ENCODE measurements at regions not wholly inside any gene's neighbourhood (a gene's known extent, or its start where the extent isn't known, plus 50 kb on each side); places are given as distances from the start of the nearest gene placed in this dataset.

DNA sequence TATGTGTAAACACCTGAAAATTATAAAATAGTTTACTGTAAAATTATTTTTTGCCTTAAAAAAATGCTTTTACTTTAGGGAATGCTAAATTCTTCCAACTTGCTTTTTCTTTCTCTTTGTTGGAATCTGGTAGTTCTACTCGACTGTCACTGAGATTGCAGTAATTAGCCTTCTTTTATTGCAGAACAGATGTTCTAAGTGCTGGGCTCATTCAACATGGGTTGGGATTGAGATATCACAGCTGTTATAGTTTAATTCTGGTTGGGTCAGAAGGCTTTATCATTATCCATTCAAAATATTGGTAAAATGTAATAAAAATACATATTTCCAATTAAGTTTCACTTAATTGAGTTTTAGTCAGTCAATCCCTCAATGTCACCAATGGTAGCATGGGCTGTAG, 686.7 kb downstream of the CDH18 start:
- DNase-seq (ENCODE audit: low read depth, low spot score) = no peak

DNA sequence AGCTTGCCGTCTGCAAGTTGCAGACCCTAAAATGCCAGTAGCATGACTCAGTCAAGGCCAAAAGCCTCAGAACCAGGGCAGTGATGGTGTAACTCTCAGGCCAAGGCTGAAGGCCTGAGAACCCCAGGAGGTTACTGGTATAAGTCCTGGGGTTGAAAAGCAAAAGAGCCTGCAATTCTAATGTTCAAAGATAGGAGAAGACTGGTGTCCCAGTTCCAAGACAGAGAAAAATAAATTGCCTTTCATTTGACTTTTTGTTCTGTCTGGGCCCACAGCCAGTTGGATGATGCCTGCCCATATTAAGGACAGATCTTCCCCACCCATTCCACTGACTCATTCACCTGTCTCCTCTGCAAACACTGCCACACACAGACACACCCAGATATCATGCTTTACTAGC, 673.2 kb downstream of the CDH18 start:
- no peak for DNase-seq (ENCODE audit: low read depth, low spot score)

DNA sequence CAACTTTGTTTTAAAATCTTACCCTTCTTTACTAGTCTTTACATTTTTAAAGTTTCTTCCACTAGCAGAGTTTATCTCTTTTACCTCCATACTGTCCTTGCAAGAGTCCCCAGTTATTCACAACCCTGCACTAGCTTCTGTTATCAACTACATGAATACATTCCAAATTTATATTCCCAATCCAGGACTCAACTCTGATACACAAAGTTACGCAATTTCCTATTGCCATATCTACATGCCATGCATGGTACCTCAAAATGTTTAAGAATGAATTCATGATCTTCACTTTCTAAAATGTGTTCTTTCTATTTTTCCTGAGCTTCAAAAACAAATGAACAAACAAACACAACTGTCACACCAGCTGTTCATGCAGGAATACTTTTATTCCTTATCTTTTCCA, 668.7 kb downstream of the CDH18 start:
- no peak for DNase-seq (ENCODE audit: low read depth, low spot score)

DNA sequence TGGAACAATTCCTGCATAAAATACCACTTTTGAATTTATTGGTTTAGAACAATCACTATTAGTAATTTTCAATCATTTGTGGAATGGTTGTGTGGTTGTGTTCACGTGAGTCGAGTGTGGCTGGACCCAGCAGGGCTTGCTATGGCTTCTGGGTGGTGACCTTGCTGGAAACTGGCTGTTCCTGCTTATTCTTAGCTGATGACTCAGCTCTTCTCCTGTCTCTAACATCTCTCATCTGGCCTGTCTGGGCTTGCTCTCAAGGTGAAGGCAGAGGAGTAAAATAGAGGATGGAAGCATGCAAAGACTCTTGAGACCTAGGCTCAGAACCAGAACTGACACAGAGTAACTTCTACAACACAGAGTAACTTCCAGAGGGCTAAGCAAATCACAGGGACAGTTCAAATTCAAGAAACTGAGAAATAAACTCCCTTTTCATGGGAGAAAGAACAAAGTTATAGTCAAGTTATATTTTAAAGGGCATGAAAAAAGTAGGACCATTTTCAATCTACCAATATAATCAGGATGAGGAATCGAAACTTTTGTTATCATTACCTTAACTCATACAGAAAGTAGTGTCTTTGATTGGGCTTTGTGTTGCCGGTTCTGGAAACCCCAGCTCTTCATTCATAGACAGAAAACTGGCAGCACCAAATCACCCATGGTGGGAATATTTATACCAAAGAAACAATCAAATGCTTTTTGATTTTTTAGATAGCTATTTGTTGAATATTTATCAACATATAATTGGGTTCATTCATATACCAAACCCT, 665.1 kb downstream of the CDH18 start:
- no peak for DNase-seq (ENCODE audit: low read depth, low spot score)

DNA sequence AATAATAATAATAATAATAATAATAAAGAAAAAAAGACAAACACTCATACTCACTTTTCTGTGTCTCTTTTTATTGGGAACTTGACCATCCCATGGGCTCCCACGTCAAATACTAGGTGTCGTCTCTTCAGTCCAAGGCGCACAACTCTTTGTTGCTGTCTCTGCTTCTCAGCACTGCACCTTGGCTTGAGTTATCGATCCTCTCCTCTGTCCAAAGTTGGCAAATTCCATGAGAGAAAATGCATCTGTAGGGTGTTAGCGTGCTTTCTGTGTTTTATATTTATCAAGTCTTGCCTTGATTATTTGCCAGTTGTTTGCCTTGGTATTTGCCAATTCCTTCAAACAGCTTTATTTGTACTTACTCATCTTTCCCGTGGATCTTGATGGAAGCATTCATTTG, 653.7 kb downstream of the CDH18 start:
- DNase-seq (ENCODE audit: low read depth, low spot score) = no peak

DNA sequence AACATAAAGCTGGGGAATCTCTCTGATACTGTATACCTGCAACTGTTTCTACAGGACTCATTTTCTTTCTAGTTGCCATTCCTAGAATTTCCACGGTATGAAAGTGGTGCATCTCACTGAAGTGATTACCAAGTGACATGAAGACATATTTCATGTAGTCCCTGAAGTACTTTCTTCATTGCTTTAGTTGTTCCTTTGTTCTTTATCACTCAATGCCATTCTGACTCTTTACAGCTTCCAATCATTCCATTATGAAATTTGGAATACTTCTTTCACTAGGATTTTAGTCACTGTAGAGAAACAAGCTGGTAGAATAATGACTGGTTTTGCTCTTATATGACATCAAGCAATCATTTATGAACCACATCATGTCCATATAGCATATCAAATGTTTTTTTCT, 645.1 kb downstream of the CDH18 start:
- DNase-seq (ENCODE audit: low read depth, low spot score) = no peak

DNA sequence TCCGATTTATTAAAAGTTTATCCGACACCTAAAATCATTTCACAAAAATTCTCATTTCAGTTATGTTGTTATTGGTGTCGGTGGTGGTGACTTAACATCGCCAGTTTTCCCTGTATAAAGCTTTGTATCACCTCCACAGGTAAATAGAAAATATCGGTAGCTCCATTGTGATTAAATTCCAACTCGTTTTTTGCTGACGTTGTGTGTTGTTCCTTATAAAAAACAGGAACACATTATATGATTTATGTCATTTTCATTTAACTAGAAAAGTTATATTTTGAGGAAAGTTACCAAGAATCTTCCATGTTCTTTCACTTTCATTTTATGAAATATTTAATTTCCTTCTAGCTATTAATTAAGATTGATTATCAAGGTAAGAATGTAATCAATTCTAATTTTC, 635.9 kb downstream of the CDH18 start:
- DNase-seq (ENCODE audit: low read depth, low spot score) = no peak

DNA sequence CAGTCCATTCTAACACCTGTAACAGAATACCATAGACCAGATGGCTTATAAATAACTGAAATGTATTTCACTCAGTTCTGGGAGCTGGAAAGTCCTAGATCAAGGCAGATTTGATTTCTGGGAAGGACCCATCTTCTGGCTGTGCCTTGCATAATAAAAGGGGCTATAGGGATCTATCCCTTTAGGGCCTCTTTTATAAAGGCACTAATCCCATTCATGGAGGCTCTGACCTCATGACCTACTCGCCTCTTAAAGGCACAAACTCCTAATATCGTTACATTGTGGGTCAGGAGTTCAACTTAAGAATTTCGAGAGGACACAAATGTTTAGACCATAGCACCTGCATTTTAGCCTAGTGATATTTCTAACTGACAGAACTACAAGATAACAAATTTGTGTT, 619.0 kb downstream of the CDH18 start:
- no peak for DNase-seq (ENCODE audit: low read depth, low spot score)

DNA sequence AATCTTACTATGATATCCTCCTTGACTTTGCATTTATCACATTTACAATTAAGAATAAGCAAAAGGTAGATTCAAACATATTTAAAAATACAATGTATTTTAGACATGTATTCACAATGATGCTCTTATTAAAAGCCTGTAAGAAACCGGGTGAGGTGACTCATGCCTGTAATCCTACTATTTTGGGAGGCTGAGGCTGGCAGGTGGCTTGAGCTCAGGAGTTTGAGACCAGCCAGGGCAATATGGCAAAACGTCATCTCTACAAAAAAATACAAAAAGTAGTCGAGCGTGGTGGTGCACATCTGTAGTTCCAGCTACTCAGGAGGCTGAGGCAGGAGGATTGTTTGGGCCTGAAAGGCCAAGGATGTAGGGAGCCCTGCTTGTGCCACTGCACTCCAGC, 618.4 kb downstream of the CDH18 start:
- no peak for DNase-seq (ENCODE audit: low read depth, low spot score)

DNA sequence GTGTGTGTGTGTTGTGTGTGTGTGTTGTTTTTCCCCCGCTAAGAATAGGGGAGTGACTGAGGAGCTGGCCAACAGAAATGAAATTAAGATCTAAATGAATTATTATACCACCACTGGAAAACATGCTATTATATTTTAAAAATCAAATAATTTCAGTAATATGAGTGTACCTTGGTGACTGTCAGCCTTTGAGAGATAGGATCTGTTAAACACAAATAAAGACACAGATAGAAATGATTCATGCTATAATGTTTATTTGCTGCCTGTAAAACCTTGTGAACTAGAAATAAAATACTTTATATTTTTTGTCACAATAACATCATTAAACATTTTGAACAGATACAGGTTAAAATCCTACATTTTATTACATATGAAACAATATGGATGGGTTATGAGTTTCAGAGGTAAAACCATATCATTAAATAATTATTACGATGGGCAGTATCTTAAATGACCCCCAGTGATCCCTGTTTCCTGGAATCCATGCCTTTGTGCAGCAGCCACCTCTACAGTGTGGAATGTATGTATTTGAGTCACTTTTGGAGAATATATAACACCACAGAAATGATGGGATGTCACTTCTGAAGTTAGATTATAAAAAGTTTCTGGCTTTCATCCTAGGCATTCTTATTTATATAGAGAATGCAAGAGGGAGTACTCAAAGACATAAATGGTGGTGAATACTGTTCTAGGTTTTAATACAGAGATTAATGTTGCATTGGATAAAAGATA, 617.2 kb downstream of the CDH18 start:
- DNase-seq (ENCODE audit: low read depth, low spot score) = no peak

DNA sequence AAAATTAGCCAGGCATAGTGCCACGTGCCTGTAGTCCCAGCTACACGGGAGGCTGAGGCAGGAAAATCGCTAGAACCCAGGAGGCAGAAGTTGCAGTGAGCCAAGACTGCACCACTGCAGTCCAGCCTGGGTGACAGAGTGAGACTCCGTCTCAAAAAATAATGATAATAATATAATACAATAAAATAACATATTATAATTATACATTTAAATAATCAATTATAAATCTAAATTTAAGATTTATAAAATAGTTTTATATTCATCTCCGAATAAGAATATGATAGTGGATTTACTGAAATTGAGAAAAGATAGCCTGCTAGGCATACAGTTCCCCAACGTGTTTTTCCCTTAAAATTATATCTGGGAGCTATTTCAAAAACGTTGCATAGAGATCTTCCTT, 599.6 kb downstream of the CDH18 start:
- DNase-seq (ENCODE audit: low read depth, low spot score) = no peak

DNA sequence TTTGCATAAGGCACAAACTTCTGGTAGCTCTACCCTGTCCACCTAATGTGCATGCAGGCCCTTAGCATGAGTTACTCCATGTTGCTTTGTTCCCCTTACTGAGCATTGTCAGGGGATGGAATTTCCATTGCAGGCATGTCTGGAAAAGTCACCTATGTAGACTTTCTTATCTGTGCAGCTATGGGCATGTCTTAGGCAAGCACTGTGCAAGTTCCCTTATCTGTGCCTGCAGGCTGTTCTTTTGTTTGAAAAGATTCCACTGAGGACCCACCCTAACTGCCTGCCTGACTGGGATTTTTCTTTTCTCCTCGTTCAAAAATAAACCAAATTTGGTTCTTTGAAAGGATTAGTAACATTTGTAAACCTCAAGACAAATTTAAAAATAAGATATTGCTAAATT, 587.0 kb downstream of the CDH18 start:
- DNase-seq (ENCODE audit: low read depth, low spot score) = no peak

DNA sequence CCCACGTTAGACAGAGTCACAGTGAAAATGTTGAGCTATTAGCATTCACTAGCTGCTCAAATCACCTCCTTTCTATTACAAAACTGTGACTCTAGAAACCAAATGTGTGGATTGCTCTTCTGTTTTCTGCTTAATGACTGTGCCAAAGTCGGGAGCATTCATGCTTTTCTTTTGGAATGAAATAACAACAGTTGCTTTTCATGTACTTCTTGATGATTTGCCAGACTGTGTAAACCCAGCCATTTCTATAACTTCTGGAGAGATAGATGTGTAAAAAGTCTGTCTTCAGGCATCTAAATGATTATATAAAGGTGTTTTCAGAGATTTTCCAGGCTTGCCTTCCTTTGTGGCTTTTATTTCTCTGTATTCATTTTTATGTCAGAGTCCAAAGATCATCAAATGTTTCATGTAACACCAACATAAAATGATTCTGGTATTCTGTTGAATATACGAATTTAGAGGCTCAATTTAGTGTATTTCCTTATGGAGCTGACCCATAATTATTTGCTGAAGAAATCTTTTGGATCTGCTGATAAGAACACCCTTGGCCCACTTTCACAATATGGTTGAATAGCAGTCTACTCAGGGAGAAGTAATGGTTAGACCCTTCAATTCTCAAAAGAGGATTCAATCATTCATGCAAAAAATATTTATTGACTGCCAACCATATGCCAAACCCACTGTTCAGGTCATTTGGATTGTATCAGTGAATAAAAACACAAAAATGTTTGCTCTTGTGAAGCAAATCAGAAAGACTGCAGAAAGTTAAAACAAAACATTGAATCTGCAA, 581.2 kb downstream of the CDH18 start:
- DNase-seq (ENCODE audit: low read depth, low spot score) = no peak

DNA sequence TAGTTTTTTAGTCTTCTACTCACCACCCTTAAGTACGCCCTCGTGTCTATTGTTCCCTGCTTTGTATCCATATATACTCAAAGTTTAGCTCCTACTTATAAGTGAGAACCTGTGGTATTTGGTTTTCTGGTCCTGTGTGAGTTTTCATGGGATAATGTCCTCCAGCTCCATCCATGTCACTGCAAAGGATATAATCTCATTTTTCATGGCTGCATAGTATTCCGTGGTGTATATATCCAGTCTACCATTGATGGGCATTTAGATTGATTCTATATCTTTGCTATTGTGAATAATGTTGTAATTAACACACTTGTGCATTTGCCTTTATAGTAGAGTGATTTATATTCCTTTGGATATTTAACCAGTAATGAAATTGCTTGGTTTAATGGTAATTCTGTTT, 579.9 kb downstream of the CDH18 start:
- no peak for DNase-seq (ENCODE audit: low read depth, low spot score)

DNA sequence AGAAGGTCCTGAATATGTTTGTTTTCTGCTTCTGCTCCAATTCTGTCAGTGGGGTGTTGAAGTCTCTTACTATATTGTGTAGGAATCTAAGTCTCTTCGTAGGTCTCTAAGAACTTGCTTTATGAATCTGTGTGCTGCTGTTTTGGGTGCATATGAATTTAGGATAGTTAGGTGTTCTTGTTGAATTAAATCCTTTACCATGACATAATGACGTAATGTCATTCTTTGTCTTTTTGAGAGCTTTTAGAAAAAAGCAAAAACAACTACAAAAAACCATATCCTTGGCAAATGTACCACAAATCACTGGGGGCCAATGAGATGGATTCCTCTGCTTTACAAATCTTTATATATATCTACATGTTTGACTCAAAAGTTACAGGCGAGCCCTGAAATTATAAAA, 576.1 kb downstream of the CDH18 start:
- no peak for DNase-seq (ENCODE audit: low read depth, low spot score)

All from smooth muscle cell of the brain vasculature (primary cell).